ENCODE measurements at regions not wholly inside any gene's neighbourhood (a gene's known extent, or its start where the extent isn't known, plus 50 kb on each side); places are given as distances from the start of the nearest gene placed in this dataset.

- Histone ChIP-seq H3K4me1 (no peaks in the 10 kb centered on the region), H3K27me3 (no peaks in the 10 kb centered on the region), H3K4me3 (no peak overlapping the region), H3K36me3 (no peaks in the 10 kb centered on the region), H3K27ac (no peak overlapping the region), H3K9me3 (no peaks in the 10 kb centered on the region)
- TF ChIP-seq CTCF (IDR thresholded peaks at IDR 0.05), result no peak
- no peak for TF ChIP-seq POLR2A (IDR thresholded peaks at IDR 0.05)
- no peak for DNase-seq
These were observed 63.3 kb upstream of the GK2 start for GRCh38 chr4:79471309-79471708.

- no peak for TF ChIP-seq POLR2A (IDR thresholded peaks at IDR 0.05)
- TF ChIP-seq CTCF (IDR thresholded peaks at IDR 0.05), result no peak
- H3K4me3 ChIP-seq, result no peak overlapping the region
- H3K9me3 ChIP-seq, result peaks cover 0 to 2% (median 0%) of the 10 kb centered on the region in 4 donors
- no peaks in the 10 kb centered on the region for H3K36me3 ChIP-seq
- H3K27ac ChIP-seq, result peak overlapping the region in 1 of 4 donors; percentile 13
- H3K4me1 ChIP-seq, result no peaks in the 10 kb centered on the region
- no peak for DNase-seq
- no peaks in the 10 kb centered on the region for H3K27me3 ChIP-seq
These were observed 59.4 kb upstream of the GK2 start for GRCh38 chr4:79467246-79467932.

GRCh38 chr4:79466621-79467020 lies 58.6 kb upstream of the GK2 start:
- peaks cover 0 to 2% (median 0%) of the 10 kb centered on the region in 4 donors for H3K9me3 ChIP-seq
- no peaks in the 10 kb centered on the region for H3K4me1 ChIP-seq
- no peak overlapping the region for H3K4me3 ChIP-seq
- DNase-seq, result no peak
- TF ChIP-seq POLR2A (IDR thresholded peaks at IDR 0.05), result no peak
- no peak for TF ChIP-seq CTCF (IDR thresholded peaks at IDR 0.05)
- H3K27ac ChIP-seq, result peak overlapping the region in 1 of 4 donors; percentile 13
- H3K36me3 ChIP-seq, result no peaks in the 10 kb centered on the region
- H3K27me3 ChIP-seq, result no peaks in the 10 kb centered on the region

Small RNA genes in the stretch of these regions (small RNA-seq; reads per million reads assigned to genes)
- gene RF00072, result 0 reads per million in 2 donors
